HepG2 (cell line): ENCODE measurements at regions not wholly inside any gene's neighbourhood (a gene's known extent, or its start where the extent isn't known, plus 50 kb on each side); places are given as distances from the start of the nearest gene placed in this dataset.

Experiments
- ATAC-seq: fragments of 200-7000 bp; cut with Tn5 transposase; 3 replicates; pipeline ENCODE4 v1.9.1; 2020; ENCODE audit warnings: mild to moderate bottlenecking, moderate library complexity
- BruUV-seq: library from RNA; stranded (reverse); fragments of 400-500 nt; replicated peaks from 2 replicates; lab custom pipeline; 2021; lab: Mats Ljungman, UMichigan
- CTCF ChIA-PET: fragments of 300-600 bp; formaldehyde crosslinking; extraction: SDS; loops from one replicate; lab custom pipeline; 2021; ENCODE audit warnings: low total read pairs, inconsistent platforms, low intra/inter-chr PET ratio; lab: Yijun Ruan, JAX
- POLR2A ChIA-PET: fragments of 350-600 bp; sonication (Branson Sonifier 250); formaldehyde crosslinking; loops from one replicate; lab custom pipeline; 2020; ENCODE audit warnings: antibody characterized with exemption, inconsistent platforms; lab: Yijun Ruan, JAX
- DNase-seq: peaks from one replicate; pipeline ENCODE4 v3.0.0-alpha.2; 2015; ENCODE audit warnings: low spot score
- FAIRE-seq: peaks from 3 replicates; lab custom pipeline; 2011; peaks lifted over from hg19 to GRCh38; lab: Jason Lieb, UNC
- H2AFZ ChIP-seq: one replicate; pipeline ENCODE4 v1.6.1; 2011; ENCODE audit warnings: low read length, inconsistent platforms
- H3K27ac ChIP-seq: fragments of 300-600 bp; 3 replicates; pipeline ENCODE4 v1.8.0; 2011; ENCODE audit warnings: mixed run types, mild to moderate bottlenecking, mixed read lengths, low read length, inconsistent platforms; ENCODE audit not compliant: insufficient read depth; ENCODE audit errors: extremely low read length
- H3K27me3 ChIP-seq, 2 experiments: fragments of 200-600 bp in 1 of 2; 2 replicates in 1 of 2; 3 replicates in 1 of 2; pipeline versions ENCODE4 v1.6.0 to v1.8.0; 2011; ENCODE audit warnings: low read length in 2 of 2, mild to moderate bottlenecking in 2 of 2, moderate library complexity in 2 of 2, inconsistent platforms in 1 of 2; ENCODE audit not compliant: insufficient read depth in 2 of 2, control insufficient read depth in 1 of 2
- H3K36me3 ChIP-seq, 2 experiments: fragments of 200-600 bp in 1 of 2; replicated peaks in 1 of 2; 2 replicates in 1 of 2; 3 replicates in 1 of 2; pipeline versions ENCODE4 v1.5.1 to v1.8.0; 2011; ENCODE audit warnings: low read length in 2 of 2, inconsistent platforms in 1 of 2; ENCODE audit not compliant: insufficient read depth in 2 of 2, control insufficient read depth in 1 of 2
- H3K4me1 ChIP-seq: 2 replicates; pipeline ENCODE4 v1.5.1; 2012; ENCODE audit warnings: low read length, inconsistent platforms; ENCODE audit not compliant: insufficient read depth
- H3K4me2 ChIP-seq: 2 replicates; pipeline ENCODE4 v1.6.0; 2011; ENCODE audit warnings: low read depth, low read length, inconsistent platforms
- H3K4me3 ChIP-seq, 3 experiments: fragments of 200-600 bp in 1 of 3; sonication (generic), shearing (Covaris generic) in 1 of 3; replicated peaks in 1 of 3; 2 replicates each; pipeline ENCODE4 v1.5.1; 2011 to 2016; ENCODE audit warnings: low read length in 3 of 3, inconsistent platforms in 2 of 3, low read depth in 2 of 3, mild to moderate bottlenecking in 2 of 3, control low read depth in 1 of 3, mixed read lengths in 1 of 3; ENCODE audit not compliant: insufficient read depth in 1 of 3
- H3K79me2 ChIP-seq: one replicate; pipeline ENCODE4 v1.6.1; 2011; ENCODE audit warnings: low read length, inconsistent platforms; ENCODE audit not compliant: insufficient read depth
- H3K9ac ChIP-seq: 2 replicates; pipeline ENCODE4 v1.6.0; 2011; ENCODE audit warnings: mild to moderate bottlenecking, low read depth, low read length, inconsistent platforms; ENCODE audit not compliant: insufficient read depth
- H3K9me3 ChIP-seq: 2 replicates; pipeline ENCODE4 v1.5.1; 2012; ENCODE audit warnings: mild to moderate bottlenecking, low read length
- H4K20me1 ChIP-seq: 2 replicates; pipeline ENCODE4 v1.6.0; 2011; ENCODE audit warnings: inconsistent platforms, mild to moderate bottlenecking, low read length, moderate library complexity; ENCODE audit not compliant: insufficient read depth
- CREB1 ChIP-seq, 2 experiments: fragments of 450-650 bp in 1 of 2; IDR thresholded peaks; 2 replicates each; pipeline ENCODE4 v1.6.1; 2016 to 2017; ENCODE audit warnings: control low read depth in 1 of 2, mild to moderate bottlenecking in 1 of 2, missing compliant biosample characterization in 1 of 2, missing genetic modification characterization in 1 of 2
- ZNF207 ChIP-seq: fragments of 450-650 bp; IDR thresholded peaks from 2 replicates; pipeline ENCODE4 v1.6.1; 2016; ENCODE audit warnings: antibody characterized with exemption, borderline replicate concordance
- ZNF713 ChIP-seq: sonication (generic); formaldehyde crosslinking; IDR thresholded peaks from 2 replicates; pipeline ENCODE4 v1.4.0; 2020; ENCODE audit warnings: mild to moderate bottlenecking, missing genetic modification reagents
- WGBS: methylation state at CpG from one replicate; pipeline ENCODE4 v1.1.6; 2017; ENCODE audit warnings: low lambda C conversion rate; 5-methylcytosine and 5-hydroxymethylcytosine counted together
- in situ Hi-C: cut with HindIII; loops from 2 replicates; pipeline ENCODE4 v1.10.0; 2017; ENCODE audit warnings: low pct_unique_long_range_greater_than_20kb; ENCODE audit not compliant: extremely low pct_ligation_motif_present
- intact Hi-C: fragments of 100-400 bp; cut with micrococcal nuclease; formaldehyde crosslinking; loops from one replicate; pipeline ENCODE4 v1.10.0; 2022; ENCODE audit not compliant: unreplicated experiment
- TF ChIP-seq, protein P1 (sequence below): sonication (generic); formaldehyde crosslinking; IDR thresholded peaks from 2 replicates; pipeline ENCODE4 v1.8.0; 2022; ENCODE audit warnings: missing genetic modification reagents, mild to moderate bottlenecking, borderline replicate concordance

GRCh38 chr11:27795955-27796861 is 96.0 kb upstream of the BDNF start:
- H3K9ac ChIP-seq: no peak overlapping the region
- in situ Hi-C loops: no loop called here
- no peaks in the 10 kb centered on the region; a peak in 1 of 5 replicates for H3K27me3 ChIP-seq
- no peaks in the 10 kb centered on the region for H3K9me3 ChIP-seq
- no peaks in the 10 kb centered on the region for H3K36me3 ChIP-seq
- H3K27ac ChIP-seq: no peak overlapping the region
- no peak for TF ChIP-seq ZNF713 (CRISPR knock-in tag)
- H4K20me1 ChIP-seq: no peaks in the 10 kb centered on the region
- H3K4me3 ChIP-seq: no peak overlapping the region
- intact Hi-C loops: no loop called here
- ChIA-PET CTCF (no interaction called here), POLR2A (no interaction called here)
- H3K4me1 ChIP-seq: no peaks in the 10 kb centered on the region
- no peak overlapping the region for H3K4me2 ChIP-seq
- WGBS: 9% methylated on average over 9 of the region's 9 CpGs
- DNase-seq: no peak
- FAIRE-seq: no peak
- no TSS peak for BruUV-seq
- no peak overlapping the region for H2AFZ ChIP-seq
- ATAC-seq: no peak
- no peaks in the 10 kb centered on the region for H3K79me2 ChIP-seq

DNA sequence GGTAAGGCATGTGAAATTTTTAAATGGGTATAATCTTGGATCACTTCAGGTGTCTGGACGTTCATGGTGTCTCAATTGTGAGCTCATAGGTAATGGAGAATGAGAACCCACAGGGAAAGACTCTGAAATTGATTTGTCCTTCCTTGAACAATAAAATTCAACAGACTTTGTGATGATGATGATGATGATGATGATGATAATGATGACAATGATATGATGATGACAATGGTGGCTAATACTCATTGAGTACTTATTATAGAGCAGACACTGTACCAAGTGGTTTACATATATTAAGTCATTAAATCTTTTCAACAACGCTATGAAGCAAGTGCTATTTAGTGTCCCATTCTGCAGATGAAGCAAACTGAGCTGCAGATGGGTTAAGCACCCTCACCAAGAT is 86.6 kb upstream of the BDNF start:
- WGBS: 0% methylated on average over 2 of the region's 2 CpGs
- intact Hi-C loops: no loop called here

More for the DNA sequence above, 86.6 kb upstream of the BDNF start:
- Histone ChIP-seq H4K20me1 (no peaks in the 10 kb centered on the region), H2AFZ (no peak overlapping the region), H3K4me3 (no peak overlapping the region), H3K4me2 (no peak overlapping the region), H3K27ac (no peak overlapping the region), H3K36me3 (no peaks in the 10 kb centered on the region), H3K27me3 (no peaks in the 10 kb centered on the region), H3K79me2 (no peaks in the 10 kb centered on the region), H3K9ac (no peak overlapping the region), H3K4me1 (no peaks in the 10 kb centered on the region), H3K9me3 (no peaks in the 10 kb centered on the region)
- DNase-seq (no peak), FAIRE-seq (no peak), ATAC-seq (no peak)
- ChIA-PET CTCF (no interaction called here), POLR2A (no interaction called here)
- TF ChIP-seq CREB1 (IDR thresholded peaks at IDR 0.05) (peak; percentile 81), CREB1 (CRISPR knock-in tag; IDR thresholded peaks at IDR 0.05) (no peak), ZNF207 (no peak)
- TF ChIP-seq, protein P1, sequence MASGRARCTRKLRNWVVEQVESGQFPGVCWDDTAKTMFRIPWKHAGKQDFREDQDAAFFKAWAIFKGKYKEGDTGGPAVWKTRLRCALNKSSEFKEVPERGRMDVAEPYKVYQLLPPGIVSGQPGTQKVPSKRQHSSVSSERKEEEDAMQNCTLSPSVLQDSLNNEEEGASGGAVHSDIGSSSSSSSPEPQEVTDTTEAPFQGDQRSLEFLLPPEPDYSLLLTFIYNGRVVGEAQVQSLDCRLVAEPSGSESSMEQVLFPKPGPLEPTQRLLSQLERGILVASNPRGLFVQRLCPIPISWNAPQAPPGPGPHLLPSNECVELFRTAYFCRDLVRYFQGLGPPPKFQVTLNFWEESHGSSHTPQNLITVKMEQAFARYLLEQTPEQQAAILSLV (CRISPR knock-in tag): no peak
- in situ Hi-C loops: no loop called here
- BruUV-seq: no TSS peak
